HCT116 (cell line): ENCODE measurements at regions not wholly inside any gene's neighbourhood (a gene's known extent, or its start where the extent isn't known, plus 50 kb on each side); places are given as distances from the start of the nearest gene placed in this dataset.

Source experiments
- ATAC-seq: fragments of 200-7000 bp; cut with Tn5 transposase; 2 replicates; pipeline ENCODE4 v1.9.1; 2020; ENCODE audit warnings: mild to moderate bottlenecking, moderate library complexity
- BruUV-seq: library from RNA; stranded (reverse); fragments of 400-500 nt; replicated peaks from 2 replicates; lab custom pipeline; 2021; lab: Mats Ljungman, UMichigan
- CTCF ChIA-PET: fragments of 300-600 bp; sonication (Branson Sonifier 250); formaldehyde crosslinking; loops from one replicate; lab custom pipeline; 2021; ENCODE audit warnings: antibody characterized with exemption; lab: Charles Lee
- POLR2A ChIA-PET: fragments of 300-600, 350-600 bp; sonication (Branson Sonifier 250); formaldehyde crosslinking; loops from one replicate; lab custom pipeline; 2021; ENCODE audit warnings: antibody characterized with exemption; lab: Charles Lee
- RAD21 ChIA-PET, 2 experiments: fragments of 300-600 bp; sonication (Branson Sonifier 250); formaldehyde crosslinking; loops; one replicate each; lab custom pipeline; 2023; ENCODE audit warnings: low total read pairs in 2 of 2; ENCODE audit not compliant: uncharacterized antibody in 2 of 2, unreplicated experiment in 2 of 2, low non-redundant PET in 1 of 2; lab: Charles Lee
- DNase-seq: peaks from one replicate; pipeline ENCODE4 v3.0.0-alpha.2; 2010; ENCODE audit warnings: low read depth, low spot score
- H2AFZ ChIP-seq: fragments of 200-600 bp; shearing (Covaris generic), sonication (generic); 2 replicates; pipeline ENCODE4 v1.6.1; 2017; ENCODE audit warnings: low read depth, mixed run types, mixed read lengths, antibody characterized with exemption, low read length; ENCODE audit not compliant: poor library complexity, severe bottlenecking
- H3K27ac ChIP-seq: 2 replicates; pipeline ENCODE4 v1.5.1; 2012; ENCODE audit warnings: low read depth, low read length
- H3K27me3 ChIP-seq: fragments of 200-600 bp; sonication (generic); 2 replicates; pipeline ENCODE4 v1.6.1; 2016; ENCODE audit warnings: mixed run types, low read length, mixed read lengths; ENCODE audit not compliant: insufficient read depth
- H3K36me3 ChIP-seq, 2 experiments: fragments of 200-500 bp in 1 of 2; fragments of 200-600 bp in 1 of 2; sonication (Bioruptor generic) in 1 of 2; sonication (generic) in 1 of 2; 2 replicates each; pipeline versions ENCODE4 v1.5.1 to v1.6.1; 2014 to 2016; ENCODE audit warnings: low read length in 2 of 2, inconsistent platforms in 1 of 2, mixed read lengths in 1 of 2, mixed run types in 1 of 2; ENCODE audit not compliant: insufficient read depth in 2 of 2, control insufficient read depth in 1 of 2
- H3K4me1 ChIP-seq, 2 experiments: fragments of 200-600 bp in 1 of 2; sonication (generic) in 1 of 2; 2 replicates each; pipeline versions ENCODE4 v1.5.1 to v1.6.1; 2012 to 2017; ENCODE audit warnings: low read length in 2 of 2, inconsistent platforms in 1 of 2, mild to moderate bottlenecking in 1 of 2, mixed read lengths in 1 of 2, mixed run types in 1 of 2, moderate library complexity in 1 of 2; ENCODE audit not compliant: insufficient read depth in 2 of 2, control insufficient read depth in 1 of 2
- H3K4me2 ChIP-seq: fragments of 200-600 bp; sonication (generic); 2 replicates; pipeline ENCODE4 v1.6.1; 2017; ENCODE audit warnings: mixed run types, low read length, mixed read lengths
- H3K4me3 ChIP-seq, 2 experiments: fragments of 200-600 bp in 1 of 2; sonication (generic) in 1 of 2; replicated peaks in 1 of 2; 2 replicates each; pipeline ENCODE4 v1.5.1; 2011 to 2016; ENCODE audit warnings: low read length in 2 of 2, control low read depth in 1 of 2, low read depth in 1 of 2, mild to moderate bottlenecking in 1 of 2, mixed read lengths in 1 of 2, mixed run types in 1 of 2
- H3K79me2 ChIP-seq: fragments of 200-600 bp; sonication (generic); 2 replicates; pipeline ENCODE4 v1.6.1; 2017; ENCODE audit warnings: mild to moderate bottlenecking, mixed run types, low read length, moderate library complexity, mixed read lengths; ENCODE audit not compliant: insufficient read depth
- H3K9ac ChIP-seq: fragments of 200-600 bp; sonication (generic); 2 replicates; pipeline ENCODE4 v1.6.1; 2016; ENCODE audit warnings: low read length, mixed read lengths
- H3K9me2 ChIP-seq: fragments of 200-600 bp; sonication (generic), shearing (Covaris generic); 2 replicates; pipeline ENCODE4 v1.6.1; 2017; ENCODE audit warnings: mixed run types, mild to moderate bottlenecking, moderate library complexity; ENCODE audit not compliant: insufficient read depth
- H3K9me3 ChIP-seq, 2 experiments: fragments of 200-500 bp in 1 of 2; fragments of 200-600 bp in 1 of 2; sonication (Bioruptor generic) in 1 of 2; sonication (generic) in 1 of 2; 2 replicates each; pipeline ENCODE4 v1.6.1; 2014 to 2017; ENCODE audit warnings: low read length in 2 of 2, mixed read lengths in 2 of 2, inconsistent platforms in 1 of 2, low read depth in 1 of 2, mild to moderate bottlenecking in 1 of 2, mixed run types in 1 of 2, moderate library complexity in 1 of 2; ENCODE audit not compliant: control insufficient read depth in 1 of 2, insufficient read depth in 1 of 2
- H4K20me1 ChIP-seq: fragments of 200-600 bp; sonication (generic), shearing (Covaris generic); 2 replicates; pipeline ENCODE4 v1.6.1; 2017; ENCODE audit warnings: mixed run types, mild to moderate bottlenecking, moderate library complexity; ENCODE audit not compliant: insufficient read depth
- EZH2 ChIP-seq: fragments of 200-600 bp; sonication (generic); IDR thresholded peaks from 2 replicates; pipeline ENCODE4 v1.6.1; 2017; ENCODE audit warnings: antibody characterized with exemption, mixed run types
- EZH2phosphoT487 ChIP-seq: fragments of 200-600 bp; IDR thresholded peaks from 2 replicates; pipeline ENCODE4 v1.6.1; 2018; ENCODE audit warnings: antibody characterized with exemption, borderline replicate concordance
- POLR2A ChIP-seq: IDR thresholded peaks from 2 replicates; pipeline ENCODE4 v1.7.0; 2011; ENCODE audit warnings: borderline replicate concordance; ENCODE audit not compliant: insufficient read depth, insufficient read length; ENCODE audit errors: extremely low read depth
- RAD21 ChIP-seq: IDR thresholded peaks from 2 replicates; pipeline ENCODE4 v1.6.1; 2012; ENCODE audit warnings: low read depth, mild to moderate bottlenecking
- SP1 ChIP-seq: IDR thresholded peaks from 2 replicates; pipeline ENCODE4 v1.6.1; 2012; ENCODE audit warnings: low read depth
- SRF ChIP-seq: IDR thresholded peaks from 2 replicates; pipeline ENCODE4 v1.6.1; 2012; ENCODE audit warnings: low read depth
- YY1 ChIP-seq: IDR thresholded peaks from 2 replicates; pipeline ENCODE4 v1.6.1; 2011; ENCODE audit warnings: low read length, low read depth, moderate library complexity, mild to moderate bottlenecking; ENCODE audit not compliant: insufficient replicate concordance; ENCODE audit errors: extremely low read depth
- ZNF274 ChIP-seq: fragments of 200-500 bp; sonication (Bioruptor generic); IDR thresholded peaks from 2 replicates; pipeline ENCODE4 v1.6.1; 2014; ENCODE audit warnings: mild to moderate bottlenecking, low read depth, low read length, inconsistent platforms
- intact Hi-C: fragments of 100-400 bp; cut with micrococcal nuclease; formaldehyde crosslinking; loops from 2 replicates; pipeline ENCODE4 v1.10.0; 2022
- TF ChIP-seq, protein P1 (sequence below), 3 experiments: fragments of 200-600 bp in 1 of 3; sonication (generic) in 1 of 3; IDR thresholded peaks in 2 of 3; conservative IDR thresholded peaks in 1 of 3; 2 replicates each; pipeline ENCODE4 v1.5.1; 2012 to 2017; ENCODE audit warnings: low read depth in 2 of 3, low read length in 2 of 3, antibody characterized with exemption in 1 of 3, borderline replicate concordance in 1 of 3, control low read depth in 1 of 3, mild to moderate bottlenecking in 1 of 3, mixed read lengths in 1 of 3, mixed run types in 1 of 3, moderate library complexity in 1 of 3; ENCODE audit not compliant: insufficient read depth in 1 of 3
- TF ChIP-seq, protein P2 (sequence below): IDR thresholded peaks from 2 replicates; pipeline ENCODE4 v1.6.1; 2011; ENCODE audit warnings: mild to moderate bottlenecking, low read length, moderate library complexity; ENCODE audit not compliant: insufficient replicate concordance; ENCODE audit errors: extremely low read depth

DNA sequence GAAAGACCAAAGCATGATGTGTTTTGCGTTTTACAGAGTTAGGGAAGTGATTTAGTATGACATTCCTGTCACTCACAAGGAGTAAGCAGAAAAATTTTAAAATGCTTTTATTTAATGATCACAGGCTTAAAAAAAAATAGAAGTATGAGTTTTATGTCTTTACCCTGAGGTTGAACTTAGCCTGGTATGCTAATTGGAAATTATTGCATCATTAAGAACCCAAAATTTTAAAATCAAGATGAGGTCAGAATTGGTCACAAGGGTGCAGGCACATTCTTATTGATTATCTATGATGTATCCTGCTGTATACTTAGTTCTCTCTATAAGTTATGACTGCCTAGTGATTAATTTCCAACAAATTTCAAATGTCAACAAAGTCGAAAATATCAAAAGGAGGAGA lies 585.6 kb upstream of the ALCAM start:
- RAD21 ChIA-PET: no interaction called here
- no TSS peak for BruUV-seq

More for the DNA sequence above, 585.6 kb upstream of the ALCAM start:
- Histone ChIP-seq H2AFZ (no peak overlapping the region), H3K9ac (no peak overlapping the region), H3K4me1 (no peaks in the 10 kb centered on the region), H3K36me3 (no peaks in the 10 kb centered on the region), H4K20me1 (no peaks in the 10 kb centered on the region), H3K27me3 (no peaks in the 10 kb centered on the region), H3K4me3 (no peak overlapping the region), H3K79me2 (no peaks in the 10 kb centered on the region), H3K27ac (no peak overlapping the region), H3K9me2 (no peaks in the 10 kb centered on the region), H3K4me2 (no peak overlapping the region), H3K9me3 (no peaks in the 10 kb centered on the region)
- ATAC-seq: no peak
- POLR2A ChIA-PET: no interaction called here
- intact Hi-C loops: no loop called here
- CTCF ChIA-PET: no interaction called here
- no peak for DNase-seq
- TF ChIP-seq, protein P1, sequence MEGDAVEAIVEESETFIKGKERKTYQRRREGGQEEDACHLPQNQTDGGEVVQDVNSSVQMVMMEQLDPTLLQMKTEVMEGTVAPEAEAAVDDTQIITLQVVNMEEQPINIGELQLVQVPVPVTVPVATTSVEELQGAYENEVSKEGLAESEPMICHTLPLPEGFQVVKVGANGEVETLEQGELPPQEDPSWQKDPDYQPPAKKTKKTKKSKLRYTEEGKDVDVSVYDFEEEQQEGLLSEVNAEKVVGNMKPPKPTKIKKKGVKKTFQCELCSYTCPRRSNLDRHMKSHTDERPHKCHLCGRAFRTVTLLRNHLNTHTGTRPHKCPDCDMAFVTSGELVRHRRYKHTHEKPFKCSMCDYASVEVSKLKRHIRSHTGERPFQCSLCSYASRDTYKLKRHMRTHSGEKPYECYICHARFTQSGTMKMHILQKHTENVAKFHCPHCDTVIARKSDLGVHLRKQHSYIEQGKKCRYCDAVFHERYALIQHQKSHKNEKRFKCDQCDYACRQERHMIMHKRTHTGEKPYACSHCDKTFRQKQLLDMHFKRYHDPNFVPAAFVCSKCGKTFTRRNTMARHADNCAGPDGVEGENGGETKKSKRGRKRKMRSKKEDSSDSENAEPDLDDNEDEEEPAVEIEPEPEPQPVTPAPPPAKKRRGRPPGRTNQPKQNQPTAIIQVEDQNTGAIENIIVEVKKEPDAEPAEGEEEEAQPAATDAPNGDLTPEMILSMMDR (IDR thresholded peaks at IDR 0.05 in 2 of 3, conservative IDR thresholded peaks at IDR 0.05 in 1 of 3; ENCODE audit: borderline replicate concordance in 1 of 3, insufficient read depth in 1 of 3, low read depth in 2 of 3, low read length in 2 of 3): no peak
- no peak for TF ChIP-seq SP1
- no peak for TF ChIP-seq EZH2
- no peak for TF ChIP-seq YY1
- TF ChIP-seq SRF: no peak
- TF ChIP-seq ZNF274: no peak
- no peak for TF ChIP-seq POLR2A
- TF ChIP-seq, protein P2, sequence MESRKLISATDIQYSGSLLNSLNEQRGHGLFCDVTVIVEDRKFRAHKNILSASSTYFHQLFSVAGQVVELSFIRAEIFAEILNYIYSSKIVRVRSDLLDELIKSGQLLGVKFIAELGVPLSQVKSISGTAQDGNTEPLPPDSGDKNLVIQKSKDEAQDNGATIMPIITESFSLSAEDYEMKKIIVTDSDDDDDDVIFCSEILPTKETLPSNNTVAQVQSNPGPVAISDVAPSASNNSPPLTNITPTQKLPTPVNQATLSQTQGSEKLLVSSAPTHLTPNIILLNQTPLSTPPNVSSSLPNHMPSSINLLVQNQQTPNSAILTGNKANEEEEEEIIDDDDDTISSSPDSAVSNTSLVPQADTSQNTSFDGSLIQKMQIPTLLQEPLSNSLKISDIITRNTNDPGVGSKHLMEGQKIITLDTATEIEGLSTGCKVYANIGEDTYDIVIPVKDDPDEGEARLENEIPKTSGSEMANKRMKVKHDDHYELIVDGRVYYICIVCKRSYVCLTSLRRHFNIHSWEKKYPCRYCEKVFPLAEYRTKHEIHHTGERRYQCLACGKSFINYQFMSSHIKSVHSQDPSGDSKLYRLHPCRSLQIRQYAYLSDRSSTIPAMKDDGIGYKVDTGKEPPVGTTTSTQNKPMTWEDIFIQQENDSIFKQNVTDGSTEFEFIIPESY: no peak
- no peak for TF ChIP-seq RAD21
- no peak for TF ChIP-seq EZH2phosphoT487
